ENCODE measurements at regions not wholly inside any gene's neighbourhood (a gene's known extent, or its start where the extent isn't known, plus 50 kb on each side); places are given as distances from the start of the nearest gene placed in this dataset.

DNA sequence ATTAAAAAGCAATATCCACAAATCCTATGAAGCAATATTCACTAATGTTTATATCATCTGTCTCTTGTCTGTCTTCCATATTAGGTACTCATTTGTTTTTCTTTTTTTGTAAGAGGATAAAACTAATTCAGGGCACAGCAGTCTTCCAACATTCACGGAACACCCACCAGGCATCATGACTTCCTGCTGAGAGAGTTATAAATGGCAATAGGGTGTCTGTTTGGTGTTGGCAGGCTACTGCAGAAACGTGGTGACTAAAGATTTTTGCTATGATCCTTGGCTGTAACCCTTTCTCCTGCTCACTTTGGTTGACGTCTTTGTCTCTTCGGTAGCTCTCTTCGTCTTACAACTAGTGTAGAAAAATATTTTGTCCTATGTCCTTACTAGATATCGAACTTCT is 860.6 kb upstream of the MGAT4C start:
- TF ChIP-seq, protein P1, sequence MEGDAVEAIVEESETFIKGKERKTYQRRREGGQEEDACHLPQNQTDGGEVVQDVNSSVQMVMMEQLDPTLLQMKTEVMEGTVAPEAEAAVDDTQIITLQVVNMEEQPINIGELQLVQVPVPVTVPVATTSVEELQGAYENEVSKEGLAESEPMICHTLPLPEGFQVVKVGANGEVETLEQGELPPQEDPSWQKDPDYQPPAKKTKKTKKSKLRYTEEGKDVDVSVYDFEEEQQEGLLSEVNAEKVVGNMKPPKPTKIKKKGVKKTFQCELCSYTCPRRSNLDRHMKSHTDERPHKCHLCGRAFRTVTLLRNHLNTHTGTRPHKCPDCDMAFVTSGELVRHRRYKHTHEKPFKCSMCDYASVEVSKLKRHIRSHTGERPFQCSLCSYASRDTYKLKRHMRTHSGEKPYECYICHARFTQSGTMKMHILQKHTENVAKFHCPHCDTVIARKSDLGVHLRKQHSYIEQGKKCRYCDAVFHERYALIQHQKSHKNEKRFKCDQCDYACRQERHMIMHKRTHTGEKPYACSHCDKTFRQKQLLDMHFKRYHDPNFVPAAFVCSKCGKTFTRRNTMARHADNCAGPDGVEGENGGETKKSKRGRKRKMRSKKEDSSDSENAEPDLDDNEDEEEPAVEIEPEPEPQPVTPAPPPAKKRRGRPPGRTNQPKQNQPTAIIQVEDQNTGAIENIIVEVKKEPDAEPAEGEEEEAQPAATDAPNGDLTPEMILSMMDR (IDR thresholded peaks at IDR 0.05), result no peak
- no peak for TF ChIP-seq EP300 (IDR thresholded peaks at IDR 0.05; ENCODE audit: low read depth)

Measured in transverse colon (tissue), 3 donors.